Memory B cell (primary cell): ENCODE measurements at regions not wholly inside any gene's neighbourhood (a gene's known extent, or its start where the extent isn't known, plus 50 kb on each side); places are given as distances from the start of the nearest gene placed in this dataset.

ENCODE experiments used
- ATAC-seq: fragments of 150-1000 bp; cut with Tn5 transposase; 2 replicates; pipeline ENCODE4 v1.10.0; 2021; ENCODE audit warnings: low read depth, mild to moderate bottlenecking, moderate library complexity
- DNase-seq, 2 donors: peaks; one replicate each; pipeline ENCODE4 v3.0.0; 2022; ENCODE audit warnings: low spot score in 2 of 2
- H3K27ac Mint-ChIP-seq: one replicate; pipeline ENCODE4 v1.8.0; 2022; ENCODE audit warnings: mild to moderate bottlenecking, moderate library complexity, mixed read lengths
- H3K27me3 Mint-ChIP-seq: one replicate; pipeline ENCODE4 v1.8.0; 2022; ENCODE audit warnings: mixed read lengths
- H3K36me3 Mint-ChIP-seq: one replicate; pipeline ENCODE4 v1.8.0; 2022; ENCODE audit warnings: mild to moderate bottlenecking, mixed read lengths
- H3K4me1 Mint-ChIP-seq: one replicate; pipeline ENCODE4 v1.8.0; 2022; ENCODE audit warnings: mixed read lengths
- H3K4me3 Mint-ChIP-seq: one replicate; pipeline ENCODE4 v1.8.0; 2022; ENCODE audit warnings: mild to moderate bottlenecking, moderate library complexity, mixed read lengths
- H3K9me3 Mint-ChIP-seq: one replicate; pipeline ENCODE4 v1.8.0; 2022; ENCODE audit warnings: mixed read lengths

DNA sequence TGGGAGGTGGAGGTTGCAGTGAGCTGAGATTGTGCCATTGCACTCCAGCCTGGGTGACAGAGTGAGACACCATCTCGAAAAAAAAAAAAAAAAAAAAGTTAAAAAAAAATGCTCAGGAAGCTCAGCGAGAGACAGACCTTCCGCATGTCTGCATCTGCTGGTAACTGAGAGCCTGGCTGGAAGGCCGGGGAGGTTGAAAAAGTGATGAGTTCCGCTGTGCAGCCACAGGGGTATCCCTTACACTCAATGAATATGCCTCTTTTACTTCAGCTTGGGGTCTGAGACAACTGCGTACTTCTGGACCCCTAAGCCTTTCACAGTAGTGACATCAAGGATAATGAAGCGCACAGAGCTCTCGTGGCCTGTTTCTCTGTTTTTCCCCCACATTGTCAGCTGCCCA lies 179.9 kb upstream of the KLF4 start:
- DNase-seq, result no peak
- no peak overlapping the region for H3K27ac Mint-ChIP-seq
- no peaks in the 10 kb centered on the region for H3K36me3 Mint-ChIP-seq
- H3K4me1 Mint-ChIP-seq, result no peaks in the 10 kb centered on the region
- no peak for ATAC-seq
- H3K4me3 Mint-ChIP-seq, result no peak overlapping the region
- no peaks in the 10 kb centered on the region for H3K9me3 Mint-ChIP-seq
- no peaks in the 10 kb centered on the region for H3K27me3 Mint-ChIP-seq

GRCh38 chr9:107667231-107668070 lies 177.9 kb upstream of the KLF4 start:
- Mint-ChIP-seq H3K36me3 (no peaks in the 10 kb centered on the region), H3K4me1 (no peaks in the 10 kb centered on the region), H3K9me3 (no peaks in the 10 kb centered on the region), H3K27me3 (no peaks in the 10 kb centered on the region), H3K27ac (no peak overlapping the region), H3K4me3 (no peak overlapping the region)
- no peak for DNase-seq
- no peak for ATAC-seq

GRCh38 chr9:107665057-107665456 lies 175.5 kb upstream of the KLF4 start:
- no peak for DNase-seq
- ATAC-seq, result no peak
- Mint-ChIP-seq H3K36me3 (no peaks in the 10 kb centered on the region), H3K4me1 (no peaks in the 10 kb centered on the region), H3K4me3 (no peak overlapping the region), H3K27ac (no peak overlapping the region), H3K9me3 (no peaks in the 10 kb centered on the region), H3K27me3 (no peaks in the 10 kb centered on the region)

DNA sequence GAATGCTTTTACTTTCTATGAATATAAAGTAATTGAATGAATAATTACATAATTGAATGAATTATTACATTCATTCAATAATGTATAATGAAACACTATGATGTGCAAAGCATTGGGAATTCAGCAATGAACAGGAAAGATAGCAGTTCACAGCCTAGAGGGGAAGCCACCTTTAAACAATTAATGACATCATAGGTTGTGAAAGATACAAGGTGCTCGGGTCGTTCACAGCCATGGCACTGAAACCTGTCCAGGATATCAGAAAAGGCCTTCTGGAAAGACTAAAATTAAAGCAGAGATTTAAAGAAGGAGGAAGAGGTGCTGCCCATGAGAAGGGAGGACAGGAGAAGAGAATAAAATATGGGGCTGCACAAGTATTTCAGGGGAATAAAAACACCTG lies 171.4 kb upstream of the KLF4 start:
- H3K4me3 Mint-ChIP-seq, result no peak overlapping the region
- peaks cover 3% of the 10 kb centered on the region for H3K27me3 Mint-ChIP-seq
- no peaks in the 10 kb centered on the region for H3K4me1 Mint-ChIP-seq
- ATAC-seq, result no peak
- H3K9me3 Mint-ChIP-seq, result peaks cover 3% of the 10 kb centered on the region
- no peak overlapping the region for H3K27ac Mint-ChIP-seq
- DNase-seq, result no peak
- no peaks in the 10 kb centered on the region for H3K36me3 Mint-ChIP-seq

DNA sequence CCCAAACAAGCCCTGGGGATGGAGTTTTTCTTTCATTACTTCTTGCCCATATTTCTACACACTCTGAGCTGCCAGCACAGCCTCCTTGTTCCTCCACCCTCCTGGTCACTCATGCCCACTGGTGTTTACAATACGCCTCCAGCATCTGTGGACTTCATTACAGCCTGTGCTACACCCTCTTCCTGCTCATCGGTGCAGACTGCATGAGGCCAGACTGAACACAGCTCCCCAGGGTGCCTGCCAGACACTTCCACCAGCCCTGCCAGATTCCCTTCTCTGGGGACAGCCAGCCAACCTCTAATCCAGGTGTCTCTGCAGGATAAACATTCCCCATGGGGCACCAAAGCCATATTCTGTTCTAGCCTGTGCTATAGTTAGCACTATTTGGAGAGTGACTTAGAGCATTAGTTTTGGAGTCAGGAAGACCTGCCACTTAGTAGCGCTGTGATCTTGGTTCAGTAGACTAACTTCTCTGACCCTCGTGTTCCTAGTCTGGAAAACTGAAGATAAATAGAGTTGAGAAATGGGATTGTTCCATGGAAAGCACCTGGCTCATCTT lies 163.8 kb upstream of the KLF4 start:
- Mint-ChIP-seq H3K9me3 (peaks cover 3% of the 10 kb centered on the region), H3K27ac (no peak overlapping the region), H3K27me3 (peaks cover 14% of the 10 kb centered on the region), H3K4me1 (peaks cover 3% of the 10 kb centered on the region), H3K36me3 (no peaks in the 10 kb centered on the region), H3K4me3 (no peak overlapping the region)
- ATAC-seq (no peak), DNase-seq (no peak)

GRCh38 chr9:107650995-107651394 lies 161.4 kb upstream of the KLF4 start:
- no peak overlapping the region for H3K4me3 Mint-ChIP-seq
- no peak for ATAC-seq
- no peak for DNase-seq
- H3K9me3 Mint-ChIP-seq, result no peaks in the 10 kb centered on the region
- H3K36me3 Mint-ChIP-seq, result no peaks in the 10 kb centered on the region
- no peak overlapping the region for H3K27ac Mint-ChIP-seq
- peaks cover 14% of the 10 kb centered on the region for H3K27me3 Mint-ChIP-seq
- peaks cover 3% of the 10 kb centered on the region for H3K4me1 Mint-ChIP-seq

- no peak overlapping the region for H3K27ac Mint-ChIP-seq
- no peaks in the 10 kb centered on the region for H3K36me3 Mint-ChIP-seq
- H3K4me1 Mint-ChIP-seq, result peaks cover 3% of the 10 kb centered on the region
- H3K9me3 Mint-ChIP-seq, result no peaks in the 10 kb centered on the region
- DNase-seq (no peak), ATAC-seq (no peak)
- peaks cover 14% of the 10 kb centered on the region for H3K27me3 Mint-ChIP-seq
- no peak overlapping the region for H3K4me3 Mint-ChIP-seq
Observed at GRCh38 chr9:107650321-107650720, 160.8 kb upstream of the KLF4 start.

DNA sequence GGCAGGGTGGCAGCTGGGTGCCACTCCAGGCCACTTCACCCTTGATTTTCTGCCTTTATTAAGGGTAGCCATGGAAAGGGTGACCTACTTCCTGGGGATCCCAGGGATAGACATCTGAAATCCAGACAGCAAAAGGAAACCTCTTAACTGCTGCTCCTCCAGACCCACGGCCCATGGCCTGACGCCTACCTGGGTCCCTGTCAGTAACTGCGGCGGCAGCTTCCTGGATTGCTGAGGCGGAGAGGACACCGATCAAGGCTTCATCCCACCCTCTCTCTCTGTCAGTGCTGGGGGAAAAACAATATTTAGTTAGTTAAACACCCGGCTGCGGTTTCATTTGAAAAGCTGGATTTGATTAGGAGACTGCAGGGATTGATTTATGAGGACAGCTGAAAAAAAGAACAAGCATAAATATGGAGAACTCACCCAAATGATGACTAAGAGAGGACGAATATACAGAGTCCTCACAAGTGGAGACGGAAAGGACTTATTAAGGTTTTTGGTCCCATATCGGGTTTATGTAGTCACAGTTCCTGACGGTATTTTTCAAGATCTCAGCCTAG lies 158.7 kb upstream of the KLF4 start:
- no peak for DNase-seq
- peaks cover 9% of the 10 kb centered on the region for H3K27me3 Mint-ChIP-seq
- no peak for ATAC-seq
- H3K36me3 Mint-ChIP-seq, result no peaks in the 10 kb centered on the region
- peaks cover 5% of the 10 kb centered on the region for H3K4me1 Mint-ChIP-seq
- H3K9me3 Mint-ChIP-seq, result no peaks in the 10 kb centered on the region
- H3K27ac Mint-ChIP-seq, result no peak overlapping the region
- H3K4me3 Mint-ChIP-seq, result no peak overlapping the region

DNA sequence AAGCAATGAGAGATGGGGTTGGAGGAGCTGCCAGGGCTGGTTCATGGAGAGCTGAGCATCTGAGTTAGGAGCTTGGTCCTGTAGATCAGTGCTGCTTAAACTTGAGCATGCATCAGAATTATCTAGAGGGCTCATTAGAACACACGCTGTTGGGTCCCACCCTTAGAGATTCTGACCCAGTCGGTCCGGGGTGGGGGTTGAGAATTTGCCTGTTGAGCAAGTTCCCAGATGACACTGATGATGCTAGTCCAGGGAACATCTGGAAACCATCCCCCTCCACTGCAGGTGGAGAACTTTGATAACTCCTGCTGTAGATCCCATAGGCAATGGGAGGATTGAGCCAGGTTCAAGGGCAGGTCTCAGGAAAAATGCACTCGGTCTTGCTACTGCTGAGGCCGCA lies 158.0 kb upstream of the KLF4 start:
- DNase-seq, result no peak
- ATAC-seq, result no peak
- Mint-ChIP-seq H3K4me3 (no peak overlapping the region), H3K36me3 (no peaks in the 10 kb centered on the region), H3K9me3 (no peaks in the 10 kb centered on the region), H3K27me3 (peaks cover 10% of the 10 kb centered on the region), H3K27ac (no peak overlapping the region), H3K4me1 (peaks cover 3% of the 10 kb centered on the region)

GRCh38 chr9:107647141-107647540 lies 157.6 kb upstream of the KLF4 start:
- Mint-ChIP-seq H3K27ac (no peak overlapping the region), H3K27me3 (peaks cover 10% of the 10 kb centered on the region), H3K36me3 (no peaks in the 10 kb centered on the region), H3K9me3 (no peaks in the 10 kb centered on the region), H3K4me1 (peaks cover 3% of the 10 kb centered on the region), H3K4me3 (no peak overlapping the region)
- ATAC-seq (no peak), DNase-seq (no peak)

DNA sequence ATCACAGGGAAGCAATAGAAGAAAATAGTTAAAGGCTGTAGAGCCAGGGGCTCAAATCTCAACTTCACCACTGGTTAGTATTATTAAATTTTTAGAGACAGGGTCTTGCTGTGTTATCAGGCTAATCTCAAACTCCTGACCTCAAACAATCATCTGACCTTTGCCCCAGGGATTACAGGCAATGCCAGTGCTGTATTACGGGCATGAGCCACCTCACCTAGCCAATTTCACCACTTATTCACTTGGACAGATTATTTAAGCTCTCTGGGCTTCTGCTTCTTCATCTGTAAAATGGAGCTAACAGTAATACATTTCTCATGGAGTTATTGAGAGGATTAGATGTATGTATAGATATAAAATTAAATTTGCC lies 155.9 kb upstream of the KLF4 start:
- peaks cover 3% of the 10 kb centered on the region for H3K4me1 Mint-ChIP-seq
- peaks cover 14% of the 10 kb centered on the region for H3K27me3 Mint-ChIP-seq
- H3K4me3 Mint-ChIP-seq, result no peak overlapping the region
- no peaks in the 10 kb centered on the region for H3K36me3 Mint-ChIP-seq
- no peak for DNase-seq
- no peak for ATAC-seq
- no peaks in the 10 kb centered on the region for H3K9me3 Mint-ChIP-seq
- no peak overlapping the region for H3K27ac Mint-ChIP-seq

DNA sequence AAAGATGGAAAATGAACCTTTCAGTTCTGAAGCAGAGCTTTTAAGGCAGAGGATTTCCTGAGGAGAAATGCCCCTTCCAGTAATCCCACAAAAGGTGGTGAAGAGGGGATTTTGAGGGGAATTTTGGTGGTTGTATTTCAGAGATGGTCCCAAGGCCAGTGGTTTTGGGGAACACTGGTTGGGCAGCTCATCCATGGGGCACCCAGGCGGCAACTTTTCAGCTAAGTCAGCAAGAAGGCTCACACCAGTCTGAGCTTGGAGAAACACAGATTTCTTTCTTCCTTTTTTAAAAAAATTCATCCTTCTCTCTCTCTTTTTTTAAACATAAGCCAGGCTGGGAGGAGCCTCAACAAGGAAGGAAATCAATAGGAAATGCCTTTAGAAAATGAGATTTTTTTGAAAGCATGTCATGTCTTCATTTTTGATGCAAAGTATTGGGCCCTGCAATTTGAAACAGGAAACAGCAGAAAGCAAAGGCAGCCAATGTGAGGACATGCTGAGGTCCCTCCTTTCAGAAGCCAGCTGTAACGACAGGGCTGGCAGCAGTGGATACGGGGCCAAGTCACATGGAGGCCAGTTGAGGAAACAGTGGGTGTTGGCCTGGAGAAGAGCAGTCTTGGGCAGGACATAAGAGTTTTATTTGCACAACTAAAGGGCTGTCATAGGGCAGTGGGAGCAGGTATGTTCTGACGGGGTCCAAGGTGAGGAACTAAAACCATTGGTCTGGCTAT lies 155.3 kb upstream of the KLF4 start:
- H3K4me1 Mint-ChIP-seq, result peaks cover 3% of the 10 kb centered on the region
- H3K27me3 Mint-ChIP-seq, result peaks cover 17% of the 10 kb centered on the region
- H3K4me3 Mint-ChIP-seq, result no peak overlapping the region
- H3K36me3 Mint-ChIP-seq, result no peaks in the 10 kb centered on the region
- no peaks in the 10 kb centered on the region for H3K9me3 Mint-ChIP-seq
- no peak overlapping the region for H3K27ac Mint-ChIP-seq
- DNase-seq (no peak), ATAC-seq (no peak)

DNA sequence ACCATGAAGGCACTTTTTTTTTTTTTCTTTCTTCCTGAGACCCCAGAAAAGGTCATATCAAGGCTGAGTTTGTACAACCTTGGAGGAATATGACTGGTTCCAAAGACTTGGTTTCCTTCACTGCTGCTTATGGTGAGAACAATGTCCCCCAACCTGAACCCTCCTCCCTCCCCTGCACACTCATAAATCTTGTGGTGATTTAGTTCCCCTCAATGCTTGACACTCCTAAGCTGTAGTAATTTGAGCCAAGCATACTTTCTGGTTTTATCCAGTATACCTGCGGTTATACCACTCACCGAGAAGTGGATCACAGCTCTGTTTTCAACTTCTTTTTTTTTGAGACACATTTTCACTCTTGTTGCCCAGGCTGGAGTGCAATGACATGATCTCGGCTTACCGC lies 149.9 kb upstream of the KLF4 start:
- no peak for ATAC-seq
- Mint-ChIP-seq H3K4me3 (no peak overlapping the region), H3K27ac (no peak overlapping the region)

DNA sequence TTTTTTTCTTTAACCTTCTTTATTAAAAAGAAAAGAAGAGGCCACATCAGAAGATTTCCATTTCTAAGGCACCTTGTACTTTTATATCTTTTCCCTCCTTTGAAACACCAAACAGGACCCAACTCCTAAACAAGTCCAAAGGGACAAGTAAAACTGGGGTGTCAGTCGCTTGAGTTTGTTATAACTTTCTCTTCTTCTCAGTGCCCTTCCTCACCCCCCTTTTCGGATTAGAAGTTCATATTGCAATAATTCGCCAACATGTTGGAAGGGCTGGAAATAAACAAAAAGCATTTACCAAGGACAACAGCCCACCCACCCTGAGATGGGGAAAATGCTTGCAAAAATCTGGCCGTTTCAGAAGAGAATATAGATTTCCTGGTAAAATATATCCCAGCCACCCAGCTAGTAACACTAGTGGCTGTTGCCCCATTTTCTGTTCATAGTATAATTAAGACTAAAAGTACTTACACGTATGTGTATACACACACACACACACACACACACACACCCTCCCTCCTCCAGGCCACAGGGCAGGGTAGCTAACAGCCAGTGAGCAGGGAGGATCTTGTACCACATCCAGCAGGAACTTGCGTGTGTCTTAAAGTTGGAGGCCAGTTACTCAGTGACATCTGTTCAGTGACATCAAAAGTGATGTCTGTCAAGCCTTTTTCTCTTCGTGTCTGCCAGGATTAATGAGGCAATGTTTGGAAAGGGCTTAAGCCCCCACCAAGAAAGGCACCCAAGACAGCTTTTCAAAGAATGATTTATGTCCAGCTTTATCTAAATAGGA lies 149.1 kb upstream of the KLF4 start:
- ATAC-seq (no peak), DNase-seq (no peak)
- Mint-ChIP-seq H3K27ac (no peak overlapping the region), H3K27me3 (peaks cover 29% of the 10 kb centered on the region), H3K36me3 (no peaks in the 10 kb centered on the region), H3K9me3 (no peaks in the 10 kb centered on the region), H3K4me3 (peak overlapping the region; percentile 78), H3K4me1 (peaks cover 19% of the 10 kb centered on the region)

More for the DNA sequence above, 149.9 kb upstream of the KLF4 start:
- Mint-ChIP-seq H3K9me3 (no peaks in the 10 kb centered on the region), H3K4me1 (peaks cover 19% of the 10 kb centered on the region), H3K27me3 (peaks cover 29% of the 10 kb centered on the region), H3K36me3 (no peaks in the 10 kb centered on the region)
- no peak for DNase-seq
